Glutamatergic neuron (in vitro differentiated cells): ENCODE measurements at regions not wholly inside any gene's neighbourhood (a gene's known extent, or its start where the extent isn't known, plus 50 kb on each side); places are given as distances from the start of the nearest gene placed in this dataset.

Experiments
- DNase-seq: peaks from one replicate; pipeline ENCODE4 v3.0.0; 2022
- H3K27ac Mint-ChIP-seq: one replicate; pipeline ENCODE4 v1.8.0; 2020; ENCODE audit warnings: mild to moderate bottlenecking, mixed read lengths, inconsistent platforms; ENCODE audit not compliant: unreplicated experiment
- H3K27me3 Mint-ChIP-seq: one replicate; pipeline ENCODE4 v1.8.0; 2020; ENCODE audit warnings: mild to moderate bottlenecking, moderate library complexity, mixed read lengths, inconsistent platforms; ENCODE audit not compliant: unreplicated experiment
- H3K36me3 Mint-ChIP-seq: one replicate; pipeline ENCODE4 v1.8.0; 2020; ENCODE audit warnings: mild to moderate bottlenecking, mixed read lengths, inconsistent platforms; ENCODE audit not compliant: unreplicated experiment
- H3K4me1 Mint-ChIP-seq: one replicate; pipeline ENCODE4 v1.8.0; 2020; ENCODE audit warnings: mild to moderate bottlenecking, low read depth, mixed read lengths, inconsistent platforms; ENCODE audit not compliant: unreplicated experiment
- H3K4me3 Mint-ChIP-seq: one replicate; pipeline ENCODE4 v1.8.0; 2020; ENCODE audit warnings: mild to moderate bottlenecking, mixed read lengths, inconsistent platforms; ENCODE audit not compliant: unreplicated experiment
- H3K9me3 Mint-ChIP-seq: one replicate; pipeline ENCODE4 v1.8.0; 2020; ENCODE audit warnings: mild to moderate bottlenecking, moderate library complexity, mixed read lengths, inconsistent platforms; ENCODE audit not compliant: unreplicated experiment
- TF ChIP-seq, protein P1 (sequence below): fragments of 200-600 bp; sonication (generic); IDR thresholded peaks from one replicate; pipeline ENCODE4 v1.5.0; 2021; ENCODE audit not compliant: partially characterized antibody, unreplicated experiment

DNA sequence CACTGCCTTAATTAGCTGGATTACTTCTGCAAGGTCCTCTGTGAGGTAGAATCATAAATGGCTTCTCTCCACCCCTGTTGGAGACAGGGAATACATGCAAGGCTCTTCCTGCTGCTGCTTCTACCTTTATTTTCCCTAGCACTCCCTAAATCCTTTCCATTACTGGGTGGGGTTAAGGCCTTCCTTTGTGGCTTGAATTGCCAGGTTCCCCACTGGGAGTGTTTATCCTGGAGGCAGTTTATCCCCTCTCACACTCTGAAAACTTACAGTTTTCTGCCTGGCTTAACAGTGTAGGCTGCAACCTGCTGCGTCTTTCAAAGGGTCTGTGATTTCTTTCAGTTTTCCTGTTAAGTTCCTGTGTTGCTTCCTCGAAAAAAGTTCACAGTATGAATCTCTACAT, 1062.3 kb upstream of the CRIM1 start:
- TF ChIP-seq, protein P1, sequence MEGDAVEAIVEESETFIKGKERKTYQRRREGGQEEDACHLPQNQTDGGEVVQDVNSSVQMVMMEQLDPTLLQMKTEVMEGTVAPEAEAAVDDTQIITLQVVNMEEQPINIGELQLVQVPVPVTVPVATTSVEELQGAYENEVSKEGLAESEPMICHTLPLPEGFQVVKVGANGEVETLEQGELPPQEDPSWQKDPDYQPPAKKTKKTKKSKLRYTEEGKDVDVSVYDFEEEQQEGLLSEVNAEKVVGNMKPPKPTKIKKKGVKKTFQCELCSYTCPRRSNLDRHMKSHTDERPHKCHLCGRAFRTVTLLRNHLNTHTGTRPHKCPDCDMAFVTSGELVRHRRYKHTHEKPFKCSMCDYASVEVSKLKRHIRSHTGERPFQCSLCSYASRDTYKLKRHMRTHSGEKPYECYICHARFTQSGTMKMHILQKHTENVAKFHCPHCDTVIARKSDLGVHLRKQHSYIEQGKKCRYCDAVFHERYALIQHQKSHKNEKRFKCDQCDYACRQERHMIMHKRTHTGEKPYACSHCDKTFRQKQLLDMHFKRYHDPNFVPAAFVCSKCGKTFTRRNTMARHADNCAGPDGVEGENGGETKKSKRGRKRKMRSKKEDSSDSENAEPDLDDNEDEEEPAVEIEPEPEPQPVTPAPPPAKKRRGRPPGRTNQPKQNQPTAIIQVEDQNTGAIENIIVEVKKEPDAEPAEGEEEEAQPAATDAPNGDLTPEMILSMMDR: no peak
- DNase-seq: no peak
- Mint-ChIP-seq H3K4me3 (no peak overlapping the region), H3K4me1 (peaks cover 3% of the 10 kb centered on the region), H3K9me3 (no peaks in the 10 kb centered on the region), H3K27ac (no peak overlapping the region), H3K36me3 (no peaks in the 10 kb centered on the region), H3K27me3 (no peaks in the 10 kb centered on the region)

DNA sequence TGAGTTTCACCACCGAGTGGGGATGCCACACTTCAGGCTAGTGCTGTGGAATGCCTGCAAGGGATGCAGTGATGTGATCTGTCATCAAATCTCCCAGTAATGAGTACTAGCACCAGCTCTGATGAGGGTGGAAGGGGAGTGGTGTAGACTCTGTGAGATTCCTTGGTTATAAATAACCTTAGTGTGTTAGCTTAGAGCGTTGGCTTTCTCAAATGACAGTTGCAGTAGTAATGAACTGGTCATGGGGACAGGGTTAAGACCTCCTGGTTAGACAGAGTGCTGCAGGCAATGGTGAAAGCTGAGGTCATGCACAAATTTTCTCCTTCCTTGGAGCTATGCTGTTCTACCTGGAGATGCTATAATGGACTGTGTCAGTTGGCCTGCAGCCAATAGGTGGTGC, 1063.4 kb upstream of the CRIM1 start:
- H3K36me3 Mint-ChIP-seq: no peaks in the 10 kb centered on the region
- H3K9me3 Mint-ChIP-seq: no peaks in the 10 kb centered on the region
- no peak for DNase-seq
- H3K4me3 Mint-ChIP-seq: no peak overlapping the region
- no peak overlapping the region for H3K27ac Mint-ChIP-seq
- TF ChIP-seq, protein P1: no peak
- peaks cover 3% of the 10 kb centered on the region for H3K4me1 Mint-ChIP-seq
- no peaks in the 10 kb centered on the region for H3K27me3 Mint-ChIP-seq

DNA sequence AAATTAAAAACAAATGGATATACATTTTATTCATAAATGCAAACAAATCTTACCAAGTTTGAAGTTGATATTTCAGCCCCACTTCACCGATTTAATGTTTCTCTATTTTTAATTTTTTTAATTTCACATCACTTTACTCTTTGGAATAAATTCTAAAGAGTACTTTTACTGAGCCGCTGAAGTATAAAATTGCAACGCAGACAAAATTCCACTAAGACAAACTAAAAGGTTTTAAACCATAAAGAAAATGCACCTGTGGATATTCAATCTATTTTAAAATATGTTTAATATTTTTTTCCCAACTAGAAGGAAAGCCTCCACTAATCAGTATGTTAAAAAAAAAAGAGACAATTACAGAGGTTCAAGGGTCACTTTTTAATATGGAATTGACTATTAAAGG, 1073.9 kb upstream of the CRIM1 start:
- Mint-ChIP-seq H3K36me3 (no peaks in the 10 kb centered on the region), H3K4me1 (no peaks in the 10 kb centered on the region)
- TF ChIP-seq, protein P1: no peak

DNA sequence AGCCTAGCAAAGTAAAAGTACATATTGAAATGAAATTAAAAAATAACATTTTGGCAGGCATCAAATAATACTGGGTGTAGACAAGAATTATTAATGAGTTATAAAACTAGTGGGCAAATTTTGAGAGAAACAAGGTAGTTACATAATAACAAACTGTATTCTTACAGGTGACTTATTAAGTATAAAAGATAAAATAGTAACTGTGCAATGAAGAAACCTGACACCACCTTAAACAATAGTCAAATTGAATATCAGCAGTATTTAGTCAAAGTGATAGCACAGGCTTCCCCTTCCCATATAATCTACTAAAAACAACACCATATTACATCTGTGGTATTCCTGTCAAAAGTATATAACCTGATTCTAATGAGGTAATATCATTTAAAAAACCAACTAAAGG, 1099.8 kb upstream of the CRIM1 start:
- Mint-ChIP-seq H3K4me3 (no peak overlapping the region), H3K36me3 (no peaks in the 10 kb centered on the region), H3K27ac (no peak overlapping the region), H3K27me3 (no peaks in the 10 kb centered on the region), H3K4me1 (no peaks in the 10 kb centered on the region), H3K9me3 (no peaks in the 10 kb centered on the region)
- no peak for DNase-seq
- TF ChIP-seq, protein P1: no peak

More for the DNA sequence above, 1073.9 kb upstream of the CRIM1 start:
- Mint-ChIP-seq H3K27me3 (no peaks in the 10 kb centered on the region), H3K27ac (no peak overlapping the region), H3K9me3 (no peaks in the 10 kb centered on the region), H3K4me3 (no peak overlapping the region)
- DNase-seq: no peak

DNA sequence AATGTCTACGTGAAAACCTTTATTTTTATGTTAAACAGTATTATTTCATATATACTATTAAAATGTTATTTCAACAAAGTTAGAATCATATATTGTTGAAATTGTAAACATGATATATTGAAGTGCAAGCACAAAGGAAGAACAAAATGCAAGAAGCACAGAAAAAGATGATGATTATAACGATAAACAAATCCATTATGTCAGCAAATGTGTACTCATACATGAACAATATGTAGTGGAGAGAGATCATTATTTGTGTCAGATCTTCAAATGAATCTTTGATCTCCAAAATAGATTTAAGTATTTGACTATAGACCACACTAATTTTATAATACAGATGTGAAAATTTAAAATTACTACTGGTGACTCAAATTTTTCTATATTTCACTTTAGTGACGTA, 1104.4 kb upstream of the CRIM1 start:
- Mint-ChIP-seq H3K27ac (no peak overlapping the region), H3K27me3 (no peaks in the 10 kb centered on the region), H3K4me1 (no peaks in the 10 kb centered on the region), H3K9me3 (no peaks in the 10 kb centered on the region), H3K36me3 (no peaks in the 10 kb centered on the region), H3K4me3 (no peak overlapping the region)
- DNase-seq: no peak
- TF ChIP-seq, protein P1: no peak
